GM12864 (cell line): ENCODE measurements at regions not wholly inside any gene's neighbourhood (a gene's known extent, or its start where the extent isn't known, plus 50 kb on each side); places are given as distances from the start of the nearest gene placed in this dataset.

Experiments used
- DNase-seq: peaks from one replicate; pipeline ENCODE4 v3.0.0-alpha.2; 2011; ENCODE audit warnings: low read depth
- H3K4me3 ChIP-seq: 2 replicates; pipeline ENCODE4 v1.5.1; 2011; ENCODE audit warnings: mild to moderate bottlenecking, low read depth, low read length, control low read depth
- TF ChIP-seq, protein P1 (sequence below): IDR thresholded peaks from 2 replicates; pipeline ENCODE4 v1.5.1; 2011; ENCODE audit warnings: low read depth, mild to moderate bottlenecking, moderate library complexity, low read length, control low read depth, inconsistent platforms; ENCODE audit errors: missing control alignments

DNA sequence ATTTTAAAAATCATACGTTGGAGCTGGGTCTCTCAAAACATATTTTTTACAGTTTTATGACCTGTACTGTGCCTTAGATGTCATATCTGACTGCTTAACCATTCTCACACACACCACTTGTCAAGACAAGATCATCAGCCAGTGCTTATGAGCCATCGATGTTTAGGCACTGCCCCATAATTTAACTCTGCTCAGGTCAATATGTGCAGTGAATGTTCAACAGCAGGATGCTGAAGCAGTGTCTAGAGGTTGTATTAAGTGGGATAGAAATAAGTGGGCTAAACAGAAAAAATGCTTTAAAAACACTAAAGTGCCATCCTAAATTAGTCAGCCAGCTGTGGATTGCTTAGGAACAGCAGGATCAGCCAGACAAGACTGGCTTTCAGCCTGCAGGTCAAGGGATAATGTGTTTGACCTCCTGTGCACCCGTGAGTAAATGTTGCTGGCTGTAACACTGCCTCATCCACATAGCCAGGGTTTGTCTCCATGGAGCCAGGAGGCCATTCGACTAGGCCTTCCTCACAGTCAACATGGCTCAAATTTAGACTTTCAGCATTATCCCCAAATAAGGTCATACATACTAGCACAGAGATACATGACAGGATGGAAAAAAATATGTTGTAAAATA is 139.0 kb upstream of the NXPH2 start:
- TF ChIP-seq, protein P1, sequence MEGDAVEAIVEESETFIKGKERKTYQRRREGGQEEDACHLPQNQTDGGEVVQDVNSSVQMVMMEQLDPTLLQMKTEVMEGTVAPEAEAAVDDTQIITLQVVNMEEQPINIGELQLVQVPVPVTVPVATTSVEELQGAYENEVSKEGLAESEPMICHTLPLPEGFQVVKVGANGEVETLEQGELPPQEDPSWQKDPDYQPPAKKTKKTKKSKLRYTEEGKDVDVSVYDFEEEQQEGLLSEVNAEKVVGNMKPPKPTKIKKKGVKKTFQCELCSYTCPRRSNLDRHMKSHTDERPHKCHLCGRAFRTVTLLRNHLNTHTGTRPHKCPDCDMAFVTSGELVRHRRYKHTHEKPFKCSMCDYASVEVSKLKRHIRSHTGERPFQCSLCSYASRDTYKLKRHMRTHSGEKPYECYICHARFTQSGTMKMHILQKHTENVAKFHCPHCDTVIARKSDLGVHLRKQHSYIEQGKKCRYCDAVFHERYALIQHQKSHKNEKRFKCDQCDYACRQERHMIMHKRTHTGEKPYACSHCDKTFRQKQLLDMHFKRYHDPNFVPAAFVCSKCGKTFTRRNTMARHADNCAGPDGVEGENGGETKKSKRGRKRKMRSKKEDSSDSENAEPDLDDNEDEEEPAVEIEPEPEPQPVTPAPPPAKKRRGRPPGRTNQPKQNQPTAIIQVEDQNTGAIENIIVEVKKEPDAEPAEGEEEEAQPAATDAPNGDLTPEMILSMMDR, result no peak
- DNase-seq, result no peak
- no peak overlapping the region for H3K4me3 ChIP-seq

- H3K4me3 ChIP-seq, result no peak overlapping the region
- no peak for DNase-seq
- TF ChIP-seq, protein P1, result no peak
Observed at GRCh38 chr2:138910427-138910826, 130.2 kb upstream of the NXPH2 start.

- DNase-seq, result no peak
- TF ChIP-seq, protein P1, result no peak
- no peak overlapping the region for H3K4me3 ChIP-seq
Observed at GRCh38 chr2:138906549-138906948, 126.4 kb upstream of the NXPH2 start.

- TF ChIP-seq, protein P1, result no peak
- no peak for DNase-seq
- no peak overlapping the region for H3K4me3 ChIP-seq
Observed at GRCh38 chr2:138902239-138902871, 122.2 kb upstream of the NXPH2 start.

DNA sequence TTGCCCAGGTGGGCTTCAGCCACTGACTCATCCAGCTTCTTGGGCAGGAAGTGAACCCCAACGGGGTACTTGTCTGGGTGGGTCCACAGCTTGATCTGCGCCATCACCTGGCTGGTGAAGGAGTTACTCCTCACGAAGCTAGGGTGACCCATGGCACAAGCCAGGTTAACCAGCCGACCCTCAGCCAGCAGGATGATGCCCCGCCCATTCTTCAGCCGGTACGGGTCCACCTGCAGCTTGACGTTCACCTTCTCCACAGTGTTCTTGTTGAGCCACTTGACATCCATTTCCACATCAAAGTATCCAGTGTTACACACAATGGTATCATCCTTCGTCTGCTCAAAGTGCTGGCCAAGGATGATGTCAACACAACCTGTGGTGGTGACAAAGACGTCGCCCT is 121.3 kb upstream of the NXPH2 start:
- TF ChIP-seq, protein P1, result no peak
- H3K4me3 ChIP-seq, result no peak overlapping the region
- no peak for DNase-seq

DNA sequence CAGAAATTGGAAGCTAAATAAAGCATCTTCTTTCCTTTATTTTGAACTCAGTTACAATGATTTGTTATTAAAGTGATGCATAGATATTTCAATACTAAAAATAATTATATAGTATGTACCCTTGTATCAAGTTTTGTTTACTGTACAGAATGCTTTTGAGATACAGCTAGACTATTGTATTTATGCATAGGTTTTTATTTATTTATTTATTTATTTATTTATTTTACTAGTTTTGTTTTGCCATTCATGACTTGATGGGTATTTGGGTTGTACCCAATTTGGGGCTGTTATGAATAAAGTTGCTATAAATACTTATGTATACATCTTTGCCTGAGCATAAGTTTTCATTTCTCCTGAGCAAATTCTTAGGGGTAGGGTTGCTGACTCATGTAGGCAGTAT is 118.7 kb upstream of the NXPH2 start:
- no peak overlapping the region for H3K4me3 ChIP-seq
- no peak for DNase-seq
- TF ChIP-seq, protein P1, result no peak

DNA sequence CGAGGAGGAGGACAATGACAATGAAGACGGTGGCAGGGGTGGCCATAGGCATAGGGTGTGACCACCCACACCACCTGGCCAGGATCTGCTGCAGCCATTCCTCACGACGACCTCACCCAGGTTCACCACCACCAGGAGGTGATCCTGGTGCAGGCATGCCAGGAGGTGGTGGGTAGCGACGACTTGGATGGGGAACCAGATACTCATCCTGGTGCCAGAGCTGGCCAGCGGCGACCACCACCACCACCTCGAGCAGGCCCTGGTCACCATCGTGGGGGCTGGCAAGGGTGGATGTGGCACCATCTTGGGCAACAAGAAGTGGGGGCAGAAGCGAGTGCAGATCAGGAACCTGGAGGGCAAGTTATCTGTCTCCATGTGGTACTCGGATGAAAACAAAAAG is 117.1 kb upstream of the NXPH2 start:
- TF ChIP-seq, protein P1, result no peak
- no peak for DNase-seq
- no peak overlapping the region for H3K4me3 ChIP-seq
